CD4-positive, CD25-positive, alpha-beta regulatory T cell (primary cell): ENCODE measurements at regions not wholly inside any gene's neighbourhood (a gene's known extent, or its start where the extent isn't known, plus 50 kb on each side); places are given as distances from the start of the nearest gene placed in this dataset.

Source experiments
- ATAC-seq, 2 donors: fragments of 150-1000 bp; cut with Tn5 transposase; one replicate each; pipeline ENCODE4 v1.10.0; 2021; ENCODE audit warnings: low read depth in 2 of 2, moderate number of reproducible peaks in 2 of 2, moderate library complexity in 1 of 2
- DNase-seq, 3 donors: peaks; one replicate each; pipeline versions ENCODE4 v3.0.0 to v3.0.0-alpha.2; 2012 to 2022; ENCODE audit warnings: mixed read lengths in 1 of 3
- H3K27ac ChIP-seq: one replicate; pipeline ENCODE4 v1.7.0; 2013; ENCODE audit warnings: mild to moderate bottlenecking, low read length; ENCODE audit not compliant: insufficient read depth, poor library complexity, severe bottlenecking
- H3K27me3 ChIP-seq: one replicate; pipeline ENCODE4 v1.7.0; 2013; ENCODE audit warnings: low read length; ENCODE audit not compliant: control insufficient read depth, insufficient read depth
- H3K36me3 ChIP-seq: one replicate; pipeline ENCODE4 v1.7.0; 2013; ENCODE audit warnings: mild to moderate bottlenecking, low read length, moderate library complexity; ENCODE audit not compliant: control insufficient read depth, insufficient read depth
- H3K4me1 ChIP-seq: 2 replicates; pipeline ENCODE4 v1.7.0; 2013; ENCODE audit warnings: mild to moderate bottlenecking, low read length; ENCODE audit not compliant: insufficient read depth, control insufficient read depth, poor library complexity, severe bottlenecking
- H3K4me3 ChIP-seq: one replicate; pipeline ENCODE4 v1.7.0; 2013; ENCODE audit warnings: low read depth, mild to moderate bottlenecking, low read length, moderate library complexity
- H3K9me3 ChIP-seq, 2 experiments: 1 replicate in 1 of 2; 2 replicates in 1 of 2; pipeline ENCODE4 v1.7.0; 2013; ENCODE audit warnings: low read length in 2 of 2, mild to moderate bottlenecking in 1 of 2, moderate library complexity in 1 of 2; ENCODE audit not compliant: control insufficient read depth in 2 of 2
- H3K27ac Mint-ChIP-seq, 3 donors: one replicate each; pipeline ENCODE4 v1.8.0; 2020 to 2022; ENCODE audit warnings: mild to moderate bottlenecking in 3 of 3, mixed read lengths in 3 of 3, moderate library complexity in 2 of 3
- H3K27me3 Mint-ChIP-seq: one replicate; pipeline ENCODE4 v1.8.0; 2022; ENCODE audit warnings: mild to moderate bottlenecking, mixed read lengths
- H3K36me3 Mint-ChIP-seq: one replicate; pipeline ENCODE4 v1.8.0; 2020; ENCODE audit warnings: mixed read lengths
- H3K4me1 Mint-ChIP-seq, 4 donors: one replicate each; pipeline ENCODE4 v1.8.0; 2020 to 2022; ENCODE audit warnings: mixed read lengths in 4 of 4, mild to moderate bottlenecking in 1 of 4
- H3K4me3 Mint-ChIP-seq, 4 donors: one replicate each; pipeline ENCODE4 v1.8.0; 2020 to 2022; ENCODE audit warnings: mild to moderate bottlenecking in 4 of 4, mixed read lengths in 4 of 4, moderate library complexity in 3 of 4
- H3K9me3 Mint-ChIP-seq, 7 donors: one replicate each; pipeline ENCODE4 v1.8.0; 2020 to 2022; ENCODE audit warnings: mixed read lengths in 7 of 7, mild to moderate bottlenecking in 3 of 7, moderate library complexity in 2 of 7

- Mint-ChIP-seq H3K4me3 (no peak overlapping the region), H3K27ac (no peak overlapping the region), H3K27me3 (no peaks in the 10 kb centered on the region), H3K36me3 (no peaks in the 10 kb centered on the region), H3K4me1 (no peaks in the 10 kb centered on the region), H3K9me3 (peaks cover 0 to 8% (median 2%) of the 10 kb centered on the region in 7 donors)
- H3K27me3 ChIP-seq: no peaks in the 10 kb centered on the region
- no peak for DNase-seq
- no peak overlapping the region for H3K27ac ChIP-seq
- ATAC-seq: no peak
- no peaks in the 10 kb centered on the region for H3K4me1 ChIP-seq
- no peak overlapping the region for H3K4me3 ChIP-seq
- H3K9me3 ChIP-seq: no peaks in the 10 kb centered on the region
- no peaks in the 10 kb centered on the region for H3K36me3 ChIP-seq
Observed at GRCh38 chr15:46855388-46855787, 861.9 kb upstream of the SEMA6D start.

GRCh38 chr15:46856839-46857502, 860.3 kb upstream of the SEMA6D start:
- ATAC-seq (no peak), DNase-seq (no peak)
- Histone ChIP-seq H3K36me3 (no peaks in the 10 kb centered on the region), H3K9me3 (no peaks in the 10 kb centered on the region), H3K4me3 (no peak overlapping the region), H3K4me1 (no peaks in the 10 kb centered on the region), H3K27ac (no peak overlapping the region), H3K27me3 (no peaks in the 10 kb centered on the region)
- H3K9me3 Mint-ChIP-seq: peaks cover 0 to 10% (median 2%) of the 10 kb centered on the region in 7 donors
- H3K4me3 Mint-ChIP-seq: no peak overlapping the region
- no peaks in the 10 kb centered on the region for H3K4me1 Mint-ChIP-seq
- no peak overlapping the region for H3K27ac Mint-ChIP-seq
- H3K36me3 Mint-ChIP-seq: no peaks in the 10 kb centered on the region
- H3K27me3 Mint-ChIP-seq: no peaks in the 10 kb centered on the region

- H3K9me3 ChIP-seq: no peaks in the 10 kb centered on the region
- DNase-seq: no peak
- Mint-ChIP-seq H3K27ac (no peak overlapping the region), H3K27me3 (no peaks in the 10 kb centered on the region), H3K4me3 (no peak overlapping the region), H3K4me1 (no peaks in the 10 kb centered on the region), H3K9me3 (peaks cover 0 to 15% (median 5%) of the 10 kb centered on the region in 7 donors), H3K36me3 (no peaks in the 10 kb centered on the region)
- H3K4me1 ChIP-seq: no peaks in the 10 kb centered on the region
- ATAC-seq: no peak
- H3K27me3 ChIP-seq: no peaks in the 10 kb centered on the region
- H3K4me3 ChIP-seq: no peak overlapping the region
- H3K36me3 ChIP-seq: no peaks in the 10 kb centered on the region
- no peak overlapping the region for H3K27ac ChIP-seq
Observed at GRCh38 chr15:46858150-46858549, 859.2 kb upstream of the SEMA6D start.

GRCh38 chr15:46861796-46862195, 855.5 kb upstream of the SEMA6D start:
- Mint-ChIP-seq H3K4me1 (no peaks in the 10 kb centered on the region), H3K27me3 (no peaks in the 10 kb centered on the region), H3K27ac (no peak overlapping the region), H3K36me3 (no peaks in the 10 kb centered on the region), H3K9me3 (peaks cover 0 to 13% (median 3%) of the 10 kb centered on the region in 7 donors), H3K4me3 (no peak overlapping the region)
- H3K27ac ChIP-seq: no peak overlapping the region
- H3K4me3 ChIP-seq: no peak overlapping the region
- DNase-seq: no peak
- H3K4me1 ChIP-seq: no peaks in the 10 kb centered on the region
- no peaks in the 10 kb centered on the region for H3K36me3 ChIP-seq
- no peak for ATAC-seq
- no peaks in the 10 kb centered on the region for H3K27me3 ChIP-seq
- no peaks in the 10 kb centered on the region for H3K9me3 ChIP-seq

GRCh38 chr15:46865155-46865554, 852.1 kb upstream of the SEMA6D start:
- Mint-ChIP-seq H3K9me3 (peaks cover 0 to 16% (median 2%) of the 10 kb centered on the region in 7 donors), H3K4me3 (no peak overlapping the region), H3K27me3 (no peaks in the 10 kb centered on the region), H3K4me1 (no peaks in the 10 kb centered on the region), H3K36me3 (no peaks in the 10 kb centered on the region), H3K27ac (no peak overlapping the region)
- Histone ChIP-seq H3K27ac (no peak overlapping the region), H3K36me3 (no peaks in the 10 kb centered on the region), H3K9me3 (no peaks in the 10 kb centered on the region), H3K27me3 (no peaks in the 10 kb centered on the region), H3K4me3 (no peak overlapping the region), H3K4me1 (no peaks in the 10 kb centered on the region)
- no peak for ATAC-seq
- no peak for DNase-seq

- H3K4me3 ChIP-seq: no peak overlapping the region
- H3K27me3 Mint-ChIP-seq: no peaks in the 10 kb centered on the region
Observed at GRCh38 chr15:46872286-46872980, 844.9 kb upstream of the SEMA6D start.

GRCh38 chr15:46872981-46873330, 844.3 kb upstream of the SEMA6D start:
- H3K4me1 Mint-ChIP-seq: no peaks in the 10 kb centered on the region
- no peak overlapping the region for H3K27ac Mint-ChIP-seq
- no peak for DNase-seq
- H3K9me3 Mint-ChIP-seq: peaks cover 0 to 10% (median 4%) of the 10 kb centered on the region in 7 donors
- no peak overlapping the region for H3K4me3 Mint-ChIP-seq
- no peak overlapping the region for H3K4me3 ChIP-seq
- H3K4me1 ChIP-seq: no peaks in the 10 kb centered on the region
- H3K9me3 ChIP-seq: no peaks in the 10 kb centered on the region
- no peaks in the 10 kb centered on the region for H3K36me3 ChIP-seq
- ATAC-seq: no peak
- H3K27me3 ChIP-seq: no peaks in the 10 kb centered on the region
- H3K27ac ChIP-seq: no peak overlapping the region
- no peaks in the 10 kb centered on the region for H3K36me3 Mint-ChIP-seq
- H3K27me3 Mint-ChIP-seq: no peaks in the 10 kb centered on the region

More at GRCh38 chr15:46872286-46872980, 844.9 kb upstream of the SEMA6D start:
- no peak overlapping the region for H3K4me3 Mint-ChIP-seq
- Histone ChIP-seq H3K9me3 (no peaks in the 10 kb centered on the region), H3K36me3 (no peaks in the 10 kb centered on the region), H3K27me3 (no peaks in the 10 kb centered on the region), H3K4me1 (no peaks in the 10 kb centered on the region), H3K27ac (no peak overlapping the region)
- DNase-seq: no peak
- H3K4me1 Mint-ChIP-seq: no peaks in the 10 kb centered on the region
- H3K27ac Mint-ChIP-seq: no peak overlapping the region
- no peak for ATAC-seq
- H3K36me3 Mint-ChIP-seq: no peaks in the 10 kb centered on the region
- peaks cover 0 to 10% (median 4%) of the 10 kb centered on the region in 7 donors for H3K9me3 Mint-ChIP-seq
